Hematopoietic multipotent progenitor cell (in vitro differentiated cells): ENCODE measurements at regions not wholly inside any gene's neighbourhood (a gene's known extent, or its start where the extent isn't known, plus 50 kb on each side); places are given as distances from the start of the nearest gene placed in this dataset. TPM values are rescaled to one million over a fixed set of nuclear protein-coding genes. Genes with fewer than 3 reads are reported as not detected.

Experiments used
- small RNA-seq: library from RNA; depleted of rRNA; stranded (forward); fragments of <200 nt; gene quantifications from one replicate; pipeline ENCODE3, GENCODE V24; 2012

Small RNAs in the stretch of these regions (small RNA-seq; reads per million reads assigned to genes)
- not detected for gene MIR4261
